NCI-H446 (cell line): ENCODE measurements at regions not wholly inside any gene's neighbourhood (a gene's known extent, or its start where the extent isn't known, plus 50 kb on each side); places are given as distances from the start of the nearest gene placed in this dataset.
A peak's percentile ranks its signal among the peaks of the same experiment; 100 is the strongest.

ENCODE experiments used
- DNase-seq, 2 experiments: peaks; one replicate each; lab custom pipeline; 2025; lab: John Stamatoyannopoulos, UW

DNA sequence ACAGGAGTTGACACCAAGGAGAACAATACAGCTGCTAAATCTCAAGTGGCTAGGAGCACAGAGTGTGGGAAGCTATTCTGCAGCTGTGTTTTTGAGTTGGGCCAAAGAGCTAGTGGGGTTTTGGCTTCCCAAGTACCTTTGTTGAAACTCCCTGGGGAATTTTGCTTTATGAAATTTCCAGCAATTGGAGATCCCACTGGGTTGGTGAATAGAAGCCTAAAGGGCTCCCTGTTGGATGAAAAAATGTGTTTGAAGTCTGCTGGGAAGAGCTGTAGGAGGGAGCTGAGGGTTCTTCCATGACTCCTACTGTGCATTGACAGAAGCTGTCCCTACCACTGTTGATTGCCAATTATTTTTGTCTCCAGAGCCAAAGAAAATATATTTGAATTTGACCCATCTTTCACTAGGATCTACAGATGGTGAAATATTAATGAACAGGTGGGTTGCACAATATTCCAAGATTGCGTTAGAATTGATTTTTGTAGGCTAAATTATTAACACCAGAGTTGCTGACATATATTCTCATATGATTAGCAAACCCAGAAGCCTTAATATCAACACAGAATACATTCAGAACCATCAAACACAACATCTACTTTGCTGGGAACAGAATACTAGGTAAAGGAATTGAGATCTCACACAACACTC, 95.4 kb upstream of the CYP1B1 start:
- peak in 1 of 2 experiments; percentile 32 for DNase-seq

DNA sequence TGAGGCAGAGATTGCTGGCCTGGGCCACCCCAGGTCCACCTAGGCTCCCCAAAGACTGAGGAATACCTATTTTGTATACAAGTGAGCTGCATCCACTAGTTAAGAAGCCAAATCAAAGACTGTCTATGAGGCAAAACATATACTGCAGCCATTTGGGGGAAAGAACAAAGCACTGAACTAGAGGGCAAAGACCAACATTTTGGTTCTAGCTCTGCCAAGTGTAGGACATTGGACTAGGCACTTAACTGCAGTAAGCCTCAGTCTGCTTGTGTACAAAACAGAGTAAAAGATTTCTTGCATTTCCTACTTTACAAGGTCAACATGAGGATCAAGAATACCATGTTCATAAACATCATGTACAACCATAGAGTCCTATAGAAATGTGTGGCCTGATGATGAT, 94.8 kb upstream of the CYP1B1 start:
- no peak for DNase-seq

DNA sequence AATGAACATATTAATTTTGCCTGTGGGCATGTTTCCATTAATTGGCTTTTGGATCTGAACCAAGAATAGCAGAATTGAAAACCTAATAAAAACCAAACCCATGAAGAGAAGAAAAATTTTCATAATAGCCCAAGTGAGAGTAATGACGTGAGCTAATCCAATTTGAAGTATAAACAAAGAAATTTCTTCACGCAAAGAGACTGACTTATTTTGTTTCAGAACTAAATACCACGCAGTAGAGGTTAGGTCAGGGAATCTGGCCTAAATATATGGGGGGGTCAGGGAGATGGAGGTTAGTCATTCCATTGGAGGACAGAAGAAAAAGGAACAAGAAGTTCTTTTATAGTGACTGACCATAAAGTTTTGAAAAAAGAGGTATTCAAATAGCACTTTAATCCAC, 94.1 kb upstream of the CYP1B1 start:
- no peak for DNase-seq

DNA sequence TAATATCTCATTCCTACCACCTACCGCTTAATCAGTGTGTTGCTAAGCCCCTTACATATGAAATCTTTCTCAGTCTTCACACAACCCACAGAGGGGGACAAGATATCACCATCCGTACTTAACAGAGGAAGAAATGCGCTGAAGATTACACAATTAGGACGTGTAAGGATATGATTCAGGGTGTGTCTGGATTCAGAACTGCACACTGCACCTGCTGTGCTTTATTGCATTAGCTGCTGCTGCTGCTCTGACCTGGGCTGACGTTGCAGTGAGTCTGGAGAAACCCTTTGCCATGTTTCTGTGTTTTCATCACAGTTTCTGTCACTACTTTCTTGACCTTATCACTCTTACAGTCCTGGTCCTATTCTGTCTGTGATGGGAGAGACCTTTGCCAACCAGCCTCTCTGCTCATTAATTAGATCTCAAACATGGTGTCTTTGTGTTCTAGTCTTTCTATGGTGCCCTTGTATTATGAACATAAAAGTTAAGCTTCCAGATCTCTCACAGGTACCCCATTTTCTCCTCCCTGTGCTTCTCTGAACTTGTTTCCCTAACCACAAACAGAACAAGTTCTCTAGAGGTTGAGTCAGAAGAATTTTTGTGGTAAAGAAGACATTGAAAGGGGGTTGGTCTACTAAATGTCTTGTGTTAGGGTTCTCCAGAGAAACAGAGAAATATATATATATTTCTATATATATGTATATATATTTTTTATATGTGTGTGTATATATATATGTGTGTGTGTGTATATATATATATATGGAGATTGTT, 92.9 kb upstream of the CYP1B1 start:
- DNase-seq = no peak

DNA sequence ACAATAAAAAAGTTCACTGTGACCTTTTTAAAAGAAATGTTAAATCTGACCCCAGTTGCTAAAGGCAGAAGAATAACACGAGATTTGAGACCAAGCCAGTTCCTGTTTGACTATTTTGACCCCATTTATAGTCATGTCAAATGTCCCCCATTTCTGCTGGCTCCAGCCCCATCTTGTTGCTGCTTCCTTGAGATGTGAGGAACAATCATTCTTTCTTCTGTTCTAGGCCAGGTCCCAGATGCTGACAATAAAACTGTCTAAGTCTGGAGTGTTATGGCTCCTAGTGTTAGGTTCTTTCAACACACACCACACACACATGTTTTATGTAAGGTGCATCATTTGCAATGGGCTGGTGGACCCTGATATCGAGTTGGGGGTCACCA, 92.0 kb upstream of the CYP1B1 start:
- DNase-seq = no peak

DNA sequence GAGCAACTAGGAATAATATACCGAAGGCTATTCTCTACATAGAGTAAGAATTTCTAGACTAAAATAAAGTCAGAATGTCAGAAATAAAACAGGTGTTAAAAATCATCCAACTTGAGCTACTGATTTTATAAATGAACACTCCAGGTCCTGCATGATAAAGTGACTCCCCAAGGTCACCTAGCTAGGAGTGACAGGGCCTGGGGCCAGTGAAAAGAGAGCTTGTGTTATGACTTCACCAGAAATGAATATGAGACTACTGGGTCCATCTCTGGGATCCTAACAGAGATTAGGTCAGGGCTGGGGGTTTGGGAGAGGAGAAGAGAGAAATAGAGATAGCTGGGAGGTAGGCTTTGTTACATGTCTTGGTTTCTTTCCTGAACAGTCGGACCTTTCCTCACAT, 89.7 kb upstream of the CYP1B1 start:
- no peak for DNase-seq

DNA sequence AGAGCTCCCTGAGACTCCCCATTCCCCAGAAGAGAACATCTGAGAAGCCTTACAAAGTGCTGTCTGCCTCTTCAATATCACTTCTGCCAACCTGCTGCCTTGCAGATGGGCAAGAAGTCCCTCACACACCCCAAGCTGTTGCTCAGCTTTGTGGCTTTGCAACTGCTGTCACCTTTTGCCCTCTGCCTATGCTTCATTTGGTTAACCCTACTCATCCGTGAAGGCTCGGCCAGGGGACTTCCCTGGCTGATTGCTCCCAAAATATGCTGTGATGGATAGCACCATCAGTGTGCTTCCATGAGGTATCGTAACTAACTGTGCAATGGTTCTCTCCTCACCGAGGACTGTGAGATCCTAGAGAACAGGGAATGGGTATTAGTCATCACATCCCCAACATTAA, 88.9 kb upstream of the CYP1B1 start:
- DNase-seq = no peak

DNA sequence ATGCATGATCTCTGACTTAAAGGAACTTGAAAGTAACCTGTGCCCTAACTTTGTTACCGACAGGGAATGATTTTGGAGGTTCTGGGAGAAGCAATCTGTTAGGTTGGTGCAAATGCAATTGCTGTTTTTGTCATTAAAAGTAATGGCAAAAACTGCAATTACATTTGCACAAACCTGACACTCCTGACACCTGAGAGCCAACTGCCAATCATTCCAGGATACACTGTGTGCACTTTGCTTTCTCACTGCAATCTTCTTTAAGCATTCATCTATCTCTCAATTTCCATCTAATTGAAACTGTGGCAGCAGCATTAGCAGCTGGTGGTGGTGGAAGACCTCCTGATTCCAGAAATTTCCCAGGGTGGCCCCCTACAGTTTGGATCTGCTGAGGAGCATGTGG, 87.6 kb upstream of the CYP1B1 start:
- DNase-seq = no peak

DNA sequence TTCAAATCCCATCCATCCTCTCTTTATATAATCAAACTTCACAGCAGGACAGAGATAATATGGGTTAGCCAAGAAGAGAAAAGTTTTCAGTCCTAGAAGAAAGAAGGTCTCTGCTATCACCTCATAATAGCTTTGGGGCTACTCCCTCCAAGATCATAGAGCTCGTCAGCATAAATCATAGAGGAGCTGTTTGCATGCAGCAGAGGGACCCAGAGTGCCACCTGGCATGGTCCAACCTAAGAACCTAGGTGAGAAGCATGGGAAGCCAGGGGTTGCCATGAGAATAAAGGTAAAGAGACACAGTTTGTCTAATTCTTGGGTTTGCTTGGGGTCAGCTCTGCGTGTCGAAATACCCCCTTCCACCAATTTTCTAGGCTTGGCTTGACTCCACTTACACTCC, 87.1 kb upstream of the CYP1B1 start:
- no peak for DNase-seq

DNA sequence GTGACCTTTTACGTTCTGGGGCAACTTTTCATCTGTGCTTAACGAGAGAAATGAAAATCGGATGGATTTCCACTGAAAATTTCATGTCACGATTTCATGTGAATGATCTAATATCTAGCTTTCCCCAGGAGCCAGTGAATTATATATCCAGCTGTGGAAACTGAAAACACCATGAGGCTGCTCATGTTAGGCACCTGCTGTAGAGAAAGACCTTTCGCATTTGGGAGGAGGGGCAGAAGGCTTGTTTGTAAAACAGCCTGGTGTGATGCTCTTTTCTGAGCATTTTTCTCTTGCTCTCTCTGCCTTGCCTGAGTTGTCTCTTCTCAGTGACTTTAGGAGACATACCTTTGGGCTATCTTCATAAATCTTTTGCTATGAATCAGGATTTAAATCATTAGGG, 84.6 kb upstream of the CYP1B1 start:
- no peak for DNase-seq

DNA sequence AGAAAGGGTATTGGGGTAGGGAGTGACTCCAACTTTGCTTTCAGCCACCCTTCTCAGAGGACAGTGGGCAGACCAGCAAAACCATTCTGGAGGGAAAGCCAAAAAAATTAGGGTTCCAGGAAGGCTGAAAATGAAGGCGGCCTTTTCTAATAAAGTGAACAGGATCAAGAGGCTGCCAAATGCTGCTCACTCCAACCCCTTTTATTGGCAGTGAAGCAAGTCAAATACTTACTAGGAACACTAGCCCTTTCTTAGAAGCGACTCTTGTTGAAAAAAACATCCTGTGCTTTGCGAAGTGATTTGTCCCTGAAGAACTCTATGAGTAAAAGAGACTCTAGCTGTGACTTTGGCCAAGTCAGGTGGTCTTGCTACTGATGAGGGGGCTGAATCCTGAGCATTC, 83.6 kb upstream of the CYP1B1 start:
- peak in 1 of 2 experiments; percentile 10 for DNase-seq

DNA sequence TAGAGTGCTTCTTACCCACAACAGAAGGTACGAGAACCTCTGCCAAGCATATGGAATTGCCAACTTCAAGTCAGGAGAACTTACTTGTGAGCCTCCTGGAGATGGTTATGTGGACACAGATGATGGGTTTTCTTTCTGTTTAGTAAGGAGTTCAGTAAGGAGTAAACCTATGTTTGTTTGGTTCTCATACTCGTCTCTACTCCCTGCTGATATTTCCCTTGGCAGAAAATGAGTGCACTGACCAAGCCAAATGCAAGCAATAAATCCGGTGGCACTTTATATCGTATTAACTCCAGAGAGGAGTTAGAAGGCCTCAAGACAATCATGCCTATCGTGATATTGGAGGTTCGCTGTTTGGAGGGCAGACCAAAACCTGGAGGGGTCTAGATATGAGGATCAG, 83.2 kb upstream of the CYP1B1 start:
- DNase-seq = no peak

DNA sequence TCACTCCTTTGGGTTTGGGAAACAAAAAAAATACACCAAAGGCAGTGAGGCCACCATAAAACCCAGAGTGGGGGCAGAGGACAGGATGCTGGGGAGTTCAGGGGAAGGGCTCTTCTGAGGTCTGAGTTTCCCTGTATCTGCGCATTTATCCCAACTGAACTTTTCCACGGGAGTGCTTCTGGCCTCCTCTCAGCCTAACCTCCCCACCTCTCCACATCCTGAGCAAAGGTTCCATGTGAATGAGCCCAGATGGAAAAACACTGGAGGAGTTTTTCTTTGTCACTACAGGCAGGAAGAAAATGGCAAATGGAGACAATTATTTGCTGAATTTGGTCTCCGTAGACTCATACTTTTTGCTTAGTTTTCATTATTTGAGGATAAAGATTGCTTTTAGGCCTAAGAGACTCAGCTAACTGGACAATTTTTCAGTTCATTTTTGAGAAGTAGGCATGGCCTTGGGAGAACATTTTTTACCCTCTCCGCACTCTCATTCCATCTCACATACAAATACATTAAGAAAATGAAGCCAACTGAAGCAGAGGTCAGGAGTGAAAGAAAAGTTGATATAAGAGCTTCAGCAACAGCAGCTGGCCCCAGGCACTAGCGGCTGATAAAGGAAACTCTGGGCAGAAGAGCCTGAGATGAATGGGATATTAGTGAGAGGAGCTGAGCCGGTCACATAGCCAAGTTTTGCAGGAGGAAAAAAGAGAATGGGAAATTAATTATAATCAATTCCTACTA, 82.6 kb upstream of the CYP1B1 start:
- no peak for DNase-seq

DNA sequence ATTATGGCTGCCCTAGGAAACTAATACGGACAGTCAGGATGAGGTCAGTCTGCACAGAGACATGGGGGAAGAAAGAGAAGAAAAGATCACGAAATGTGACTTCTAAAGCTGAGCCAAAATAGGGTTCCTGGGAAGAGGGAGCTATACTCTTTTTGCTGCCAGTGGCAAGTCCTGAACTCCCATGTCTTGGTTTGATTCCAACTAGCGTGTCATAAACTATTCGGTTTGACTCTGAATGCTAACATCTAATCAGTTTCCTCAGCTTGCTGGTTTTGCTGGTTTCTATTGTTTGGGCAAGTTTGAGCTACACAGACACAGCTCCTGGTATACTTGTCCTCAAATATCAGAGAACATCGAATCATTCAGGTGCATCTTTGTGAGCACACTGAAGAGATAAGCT, 80.5 kb upstream of the CYP1B1 start:
- DNase-seq = no peak

DNA sequence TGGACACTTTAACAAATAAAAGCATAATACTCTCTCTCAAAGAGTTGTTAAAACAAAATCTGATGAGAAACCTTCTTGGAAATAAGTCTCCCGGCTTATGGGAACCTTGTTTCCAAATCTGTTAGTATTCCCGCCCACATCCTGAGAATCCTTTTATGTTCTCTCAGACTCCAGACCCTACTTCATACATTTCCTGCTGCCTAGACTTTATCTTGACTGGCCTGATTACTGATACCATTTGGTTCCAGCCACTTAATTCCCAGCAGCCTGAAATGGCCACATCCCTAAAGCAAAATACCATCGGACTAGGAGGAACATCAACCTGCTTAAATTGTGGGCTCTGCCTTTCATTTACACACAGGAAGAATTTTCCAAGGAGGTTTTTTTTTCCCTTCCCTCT, 79.1 kb upstream of the CYP1B1 start:
- no peak for DNase-seq

DNA sequence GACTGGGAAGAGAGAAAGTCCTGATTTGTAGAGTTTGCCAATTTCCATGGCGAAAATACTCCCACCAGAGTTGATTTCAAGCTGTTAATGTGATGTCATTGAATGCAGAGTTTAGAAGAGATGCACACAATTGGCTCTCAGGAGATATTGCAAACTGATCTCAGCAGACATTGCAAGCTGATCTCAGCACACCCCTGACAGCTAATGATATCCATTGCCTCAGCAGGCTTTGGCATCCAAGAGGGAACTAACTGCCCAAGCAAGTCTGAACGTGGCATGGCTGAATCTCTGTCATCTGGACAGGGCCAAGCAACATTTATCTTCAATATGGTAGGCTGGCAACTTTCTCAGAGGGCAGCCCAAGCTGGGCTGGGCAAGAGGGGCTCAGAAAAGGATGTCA, 78.4 kb upstream of the CYP1B1 start:
- peak in 1 of 2 experiments; percentile 13 for DNase-seq

DNA sequence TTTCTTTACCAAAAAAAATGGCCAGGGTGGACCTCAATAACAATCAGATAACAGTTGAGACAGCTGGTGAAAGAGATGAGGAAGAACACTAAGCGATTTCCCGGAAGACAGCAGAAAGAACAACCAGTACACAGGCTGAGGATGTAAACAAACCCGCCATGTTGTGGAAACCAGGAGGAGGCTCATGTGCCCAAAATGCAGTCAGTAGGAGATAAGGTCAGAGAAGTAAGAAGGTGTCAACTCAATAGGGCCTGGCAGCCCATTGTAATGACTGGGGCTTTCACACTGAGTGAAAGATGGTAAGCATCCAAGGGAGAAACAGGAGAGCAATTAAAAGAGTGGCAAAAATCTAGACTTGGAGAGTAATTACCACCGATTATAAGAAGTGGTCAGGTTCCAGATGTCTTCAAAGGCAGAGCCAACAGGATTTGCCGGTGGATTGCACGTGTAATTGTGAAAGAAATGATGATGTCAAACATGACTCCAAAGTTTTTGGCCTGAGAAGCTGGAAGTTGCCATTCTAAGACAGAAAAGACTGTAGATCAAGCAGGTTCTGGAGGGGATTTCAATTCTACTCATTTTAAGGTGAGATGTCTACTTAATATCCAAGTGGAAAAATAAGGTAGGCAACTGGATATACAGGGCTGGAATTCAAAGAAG, 77.7 kb upstream of the CYP1B1 start:
- no peak for DNase-seq

DNA sequence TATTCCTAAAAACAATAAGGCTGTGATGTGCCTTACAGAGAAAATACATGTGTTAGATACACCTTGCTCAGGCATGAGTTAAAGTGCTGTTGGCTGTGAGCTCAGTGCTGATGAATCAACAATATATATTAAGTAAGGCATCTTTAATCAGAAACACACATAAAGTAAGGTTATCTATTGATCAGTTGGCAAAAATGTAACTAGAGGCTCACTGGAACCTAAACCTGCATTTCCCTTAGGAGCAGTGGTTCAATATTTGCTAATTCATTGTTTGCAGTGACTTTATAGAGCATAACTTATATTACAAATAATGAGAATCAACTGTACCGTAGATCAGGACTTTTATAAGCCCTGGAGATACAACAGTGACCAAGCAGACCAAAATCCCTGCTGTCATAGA, 77.0 kb upstream of the CYP1B1 start:
- DNase-seq = no peak

DNA sequence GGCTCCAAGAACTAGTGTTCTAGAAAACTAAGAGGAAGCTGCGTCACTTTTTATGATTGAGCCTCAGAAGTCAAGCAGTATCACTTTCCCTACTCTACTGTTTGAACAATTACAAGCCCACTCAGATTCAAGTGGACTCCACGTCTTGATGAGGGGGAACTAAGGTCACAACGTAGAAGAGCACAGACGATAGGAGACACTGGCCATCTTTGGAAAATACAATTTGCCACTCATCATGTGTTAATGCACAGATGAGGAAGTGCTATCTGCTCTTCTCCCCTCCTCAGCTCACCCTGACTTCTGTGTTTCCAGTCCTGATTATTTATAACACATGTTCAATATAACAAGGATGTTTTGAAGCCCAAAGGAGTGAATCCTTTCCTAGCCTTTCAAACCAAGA, 76.1 kb upstream of the CYP1B1 start:
- no peak for DNase-seq

DNA sequence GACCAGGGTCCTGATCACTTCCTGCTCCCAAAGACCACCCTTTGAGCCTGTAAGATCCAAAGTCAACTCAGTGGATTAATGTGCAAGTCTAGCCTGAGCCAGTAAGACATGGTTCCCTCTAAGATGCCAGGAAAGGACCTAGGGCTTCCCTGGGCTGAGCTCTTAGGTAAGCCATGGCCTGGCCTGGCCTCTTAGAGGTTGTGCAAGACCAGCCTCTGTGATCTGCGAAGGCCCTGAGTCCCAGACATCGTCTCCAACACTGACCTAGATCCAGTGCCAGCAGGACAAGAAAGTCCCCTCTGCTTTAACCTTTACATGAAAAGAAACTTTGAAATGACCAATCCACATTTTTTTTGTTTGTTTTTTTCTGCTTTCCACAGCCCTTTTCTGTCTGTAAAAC, 73.6 kb upstream of the CYP1B1 start:
- no peak for DNase-seq

DNA sequence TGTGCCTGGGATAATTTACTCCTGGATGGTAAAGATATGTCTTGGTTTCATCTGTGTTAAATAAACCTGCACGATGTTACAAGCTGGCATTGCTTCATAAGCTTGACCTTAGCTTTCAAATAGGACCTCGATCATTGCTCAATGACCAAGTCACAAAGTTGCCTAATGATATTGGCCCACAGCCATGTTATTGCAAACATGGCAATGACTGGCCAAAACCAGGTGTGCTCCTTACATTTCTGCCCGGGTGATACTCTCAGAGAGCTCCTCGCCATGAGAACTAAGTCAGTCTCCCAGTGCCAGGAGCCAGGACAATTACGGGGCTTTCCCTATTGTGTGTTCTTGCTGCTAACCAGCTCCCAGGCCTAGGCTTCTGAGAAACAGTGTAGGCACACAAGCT, 72.5 kb upstream of the CYP1B1 start:
- DNase-seq = no peak

DNA sequence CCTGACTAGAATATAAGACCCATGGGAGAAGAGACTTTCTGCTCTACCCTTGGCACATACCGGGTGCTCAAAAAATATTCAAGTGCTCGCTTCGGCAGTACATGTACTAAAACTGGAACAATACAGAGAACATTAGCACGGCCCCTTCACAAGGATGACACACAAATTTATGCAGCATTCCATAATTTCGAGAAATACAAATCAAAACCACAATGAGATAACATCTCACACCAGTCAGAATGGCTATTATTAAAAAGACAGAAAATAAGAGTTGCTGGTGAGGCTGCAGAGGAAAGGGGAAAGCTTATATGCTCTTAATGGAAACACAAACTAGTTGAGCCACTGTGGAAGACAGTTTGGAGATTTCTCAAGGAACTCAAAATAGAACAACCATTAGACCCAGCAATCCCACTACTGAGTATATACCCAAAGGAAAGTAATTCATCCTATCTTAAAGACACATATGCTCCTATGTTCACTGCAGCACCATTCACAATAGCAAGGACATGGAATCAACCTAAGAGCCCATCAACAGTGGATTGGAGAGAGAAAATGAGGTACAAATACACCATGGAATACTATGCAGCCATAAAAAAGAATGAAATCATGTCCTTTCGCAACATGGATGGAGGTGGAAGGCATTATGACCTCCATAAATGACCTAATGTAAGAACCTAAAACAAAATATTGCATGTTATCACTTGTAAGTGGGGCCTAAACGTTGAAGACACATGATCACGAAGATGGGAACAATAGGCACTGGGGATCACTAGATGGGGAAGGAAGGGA, 71.6 kb upstream of the CYP1B1 start:
- DNase-seq = no peak
